SK-N-SH (cell line): ENCODE measurements at regions not wholly inside any gene's neighbourhood (a gene's known extent, or its start where the extent isn't known, plus 50 kb on each side); places are given as distances from the start of the nearest gene placed in this dataset.
A peak's percentile ranks its signal among the peaks of the same experiment; 100 is the strongest.

Source experiments
- CTCF ChIA-PET: fragments of 300-600, 350-600 bp; formaldehyde crosslinking; extraction: SDS; loops from one replicate; lab custom pipeline; 2021; lab: Yijun Ruan, JAX
- POLR2A ChIA-PET: fragments of 350-600 bp; sonication (Branson Sonifier 250); formaldehyde crosslinking; extraction: SDS; loops from one replicate; lab custom pipeline; 2020; ENCODE audit warnings: antibody characterized with exemption, inconsistent platforms; lab: Yijun Ruan, JAX
- DNase-seq: peaks from one replicate; pipeline ENCODE4 v3.0.0; 2012
- H2AFZ ChIP-seq: fragments of 200-600 bp; sonication (generic); 2 replicates; pipeline ENCODE4 v1.8.1; 2016; ENCODE audit warnings: antibody characterized with exemption, mild to moderate bottlenecking, low read depth
- H3F3A ChIP-seq: fragments of 200-600 bp; sonication (generic); replicated peaks from 2 replicates; pipeline ENCODE3; 2016; ENCODE audit warnings: antibody characterized with exemption, mild to moderate bottlenecking; ENCODE audit not compliant: insufficient read depth
- H3K27ac ChIP-seq, 2 experiments: fragments of 200-500 bp in 1 of 2; fragments of 200-600 bp in 1 of 2; sonication (Bioruptor generic) in 1 of 2; sonication (generic), shearing (Covaris generic) in 1 of 2; 2 replicates each; pipeline versions ENCODE4 v1.5.1 to v1.6.1; 2014 to 2016; ENCODE audit warnings: low read depth in 2 of 2, inconsistent platforms in 1 of 2, low read length in 1 of 2, mild to moderate bottlenecking in 1 of 2, mixed read lengths in 1 of 2
- H3K27me3 ChIP-seq: fragments of 200-600 bp; sonication (generic), shearing (Covaris generic); 2 replicates; pipeline ENCODE4 v1.6.1; 2016; ENCODE audit warnings: mixed run types; ENCODE audit not compliant: insufficient read depth
- H3K36me3 ChIP-seq, 2 experiments: fragments of 200-500 bp in 1 of 2; fragments of 200-600 bp in 1 of 2; sonication (Bioruptor generic) in 1 of 2; sonication (generic) in 1 of 2; replicated peaks in 1 of 2; 2 replicates each; pipeline versions ENCODE3 to v1.5.1; 2014 to 2016; ENCODE audit warnings: low read length in 1 of 2, mild to moderate bottlenecking in 1 of 2; ENCODE audit not compliant: insufficient read depth in 2 of 2, control insufficient read depth in 1 of 2
- H3K4me1 ChIP-seq, 2 experiments: fragments of 200-500 bp in 1 of 2; fragments of 200-600 bp in 1 of 2; sonication (Bioruptor generic) in 1 of 2; sonication (generic), shearing (Covaris generic) in 1 of 2; 2 replicates each; pipeline versions ENCODE4 v1.5.1 to v1.6.1; 2014 to 2016; ENCODE audit warnings: low read depth in 1 of 2, low read length in 1 of 2, mixed run types in 1 of 2; ENCODE audit not compliant: insufficient read depth in 2 of 2, control insufficient read depth in 1 of 2
- H3K4me2 ChIP-seq: fragments of 200-600 bp; sonication (generic), shearing (Covaris generic); 2 replicates; pipeline ENCODE4 v1.6.1; 2017; ENCODE audit warnings: mixed run types
- H3K4me3 ChIP-seq, 2 experiments: fragments of 200-500 bp in 1 of 2; fragments of 200-600 bp in 1 of 2; sonication (Bioruptor generic) in 1 of 2; sonication (generic), shearing (Covaris generic) in 1 of 2; 2 replicates each; pipeline versions ENCODE4 v1.5.1 to v1.8.1; 2014 to 2016; ENCODE audit warnings: low read depth in 2 of 2, inconsistent platforms in 1 of 2, low read length in 1 of 2, mild to moderate bottlenecking in 1 of 2, mixed read lengths in 1 of 2, moderate library complexity in 1 of 2
- H3K79me2 ChIP-seq: fragments of 200-600 bp; sonication (generic); 2 replicates; pipeline ENCODE4 v1.8.1; 2017; ENCODE audit warnings: mild to moderate bottlenecking; ENCODE audit not compliant: insufficient read depth
- H3K9ac ChIP-seq: fragments of 200-600 bp; sonication (generic); 2 replicates; pipeline ENCODE4 v1.6.1; 2017; ENCODE audit warnings: mixed run types
- H3K9me2 ChIP-seq: fragments of 200-600 bp; sonication (generic); 2 replicates; pipeline ENCODE4 v1.6.1; 2017; ENCODE audit warnings: mixed run types
- H3K9me3 ChIP-seq: fragments of 200-600 bp; sonication (generic); 2 replicates; pipeline ENCODE4 v1.6.1; 2017; ENCODE audit warnings: mixed run types, mild to moderate bottlenecking, moderate library complexity
- H4K20me1 ChIP-seq: fragments of 200-600 bp; sonication (generic); 2 replicates; pipeline ENCODE4 v1.6.1; 2017; ENCODE audit warnings: mild to moderate bottlenecking, mixed run types; ENCODE audit not compliant: insufficient read depth
- CTCF ChIP-seq: fragments of 200-600 bp; sonication (generic); IDR thresholded peaks from 2 replicates; pipeline ENCODE4 v1.6.1; 2017; ENCODE audit warnings: antibody characterized with exemption, mild to moderate bottlenecking, moderate library complexity
- ELF1 ChIP-seq: IDR thresholded peaks from 2 replicates; pipeline ENCODE4 v1.4.0; 2012
- EZH2phosphoT487 ChIP-seq: fragments of 200-600 bp; sonication (generic); IDR thresholded peaks from 2 replicates; pipeline ENCODE4 v1.6.1; 2017; ENCODE audit warnings: low read depth, mixed run types, mild to moderate bottlenecking, antibody characterized with exemption, moderate library complexity, borderline replicate concordance
- FOSL2 ChIP-seq: IDR thresholded peaks from 2 replicates; pipeline ENCODE4 v1.4.0; 2012; ENCODE audit warnings: low read depth, mild to moderate bottlenecking, moderate library complexity, borderline replicate concordance
- FOXJ3 ChIP-seq: sonication (generic); formaldehyde crosslinking; IDR thresholded peaks from 2 replicates; pipeline ENCODE4 v1.5.1; 2020; ENCODE audit warnings: mild to moderate bottlenecking, missing genetic modification reagents
- GABPA ChIP-seq: IDR thresholded peaks from 2 replicates; pipeline ENCODE4 v1.4.0; 2012; ENCODE audit warnings: low read depth, mild to moderate bottlenecking
- MXI1 ChIP-seq: IDR thresholded peaks from 2 replicates; pipeline ENCODE4 v1.6.1; 2012; ENCODE audit warnings: mild to moderate bottlenecking, low read depth, low read length, improper control_type of control experiment
- NFIC ChIP-seq: IDR thresholded peaks from 2 replicates; pipeline ENCODE4 v1.4.0; 2012; ENCODE audit warnings: borderline replicate concordance
- PBX3 ChIP-seq: IDR thresholded peaks from 2 replicates; pipeline ENCODE4; 2012
- RCOR1 ChIP-seq: fragments of 150-350 bp; IDR thresholded peaks from 2 replicates; pipeline ENCODE4 v1.6.1; 2017; ENCODE audit warnings: antibody characterized with exemption, low read length
- REST ChIP-seq: IDR thresholded peaks from 2 replicates; pipeline ENCODE4 v1.6.1; 2012; ENCODE audit warnings: mild to moderate bottlenecking, low read depth, low read length, moderate library complexity
- SIN3A ChIP-seq: IDR thresholded peaks from 2 replicates; pipeline ENCODE4 v1.6.1; 2012; ENCODE audit warnings: low read depth, mild to moderate bottlenecking, low read length, moderate library complexity, borderline replicate concordance
- SMC3 ChIP-seq: IDR thresholded peaks from 2 replicates; pipeline ENCODE4 v1.6.1; 2012; ENCODE audit warnings: low read depth, low read length, improper control_type of control experiment
- TAF1 ChIP-seq: IDR thresholded peaks from 2 replicates; pipeline ENCODE4 v1.6.1; 2012; ENCODE audit warnings: low read depth, mild to moderate bottlenecking, low read length, moderate library complexity, borderline replicate concordance
- TEAD4 ChIP-seq: IDR thresholded peaks from 2 replicates; pipeline ENCODE4 v1.4.0; 2012; ENCODE audit warnings: mild to moderate bottlenecking, borderline replicate concordance; ENCODE audit not compliant: insufficient read depth
- USF1 ChIP-seq: IDR thresholded peaks from 2 replicates; pipeline ENCODE4 v1.4.0; 2012; ENCODE audit warnings: low read depth, borderline replicate concordance
- YY1 ChIP-seq: IDR thresholded peaks from 2 replicates; pipeline ENCODE4 v1.4.0; 2012; ENCODE audit warnings: low read depth, mild to moderate bottlenecking
- ZBTB33 ChIP-seq: IDR thresholded peaks from 2 replicates; pipeline ENCODE4 v1.4.0; 2012; ENCODE audit warnings: low read depth, borderline replicate concordance
- WGBS: methylation state at CpG from one replicate; pipeline ENCODE4 v1.1.6; 2017; ENCODE audit warnings: low lambda C conversion rate; 5-methylcytosine and 5-hydroxymethylcytosine counted together
- TF ChIP-seq, protein P1 (sequence below): IDR thresholded peaks from 2 replicates; pipeline ENCODE4 v1.4.0; 2012; ENCODE audit warnings: low read depth

DNA sequence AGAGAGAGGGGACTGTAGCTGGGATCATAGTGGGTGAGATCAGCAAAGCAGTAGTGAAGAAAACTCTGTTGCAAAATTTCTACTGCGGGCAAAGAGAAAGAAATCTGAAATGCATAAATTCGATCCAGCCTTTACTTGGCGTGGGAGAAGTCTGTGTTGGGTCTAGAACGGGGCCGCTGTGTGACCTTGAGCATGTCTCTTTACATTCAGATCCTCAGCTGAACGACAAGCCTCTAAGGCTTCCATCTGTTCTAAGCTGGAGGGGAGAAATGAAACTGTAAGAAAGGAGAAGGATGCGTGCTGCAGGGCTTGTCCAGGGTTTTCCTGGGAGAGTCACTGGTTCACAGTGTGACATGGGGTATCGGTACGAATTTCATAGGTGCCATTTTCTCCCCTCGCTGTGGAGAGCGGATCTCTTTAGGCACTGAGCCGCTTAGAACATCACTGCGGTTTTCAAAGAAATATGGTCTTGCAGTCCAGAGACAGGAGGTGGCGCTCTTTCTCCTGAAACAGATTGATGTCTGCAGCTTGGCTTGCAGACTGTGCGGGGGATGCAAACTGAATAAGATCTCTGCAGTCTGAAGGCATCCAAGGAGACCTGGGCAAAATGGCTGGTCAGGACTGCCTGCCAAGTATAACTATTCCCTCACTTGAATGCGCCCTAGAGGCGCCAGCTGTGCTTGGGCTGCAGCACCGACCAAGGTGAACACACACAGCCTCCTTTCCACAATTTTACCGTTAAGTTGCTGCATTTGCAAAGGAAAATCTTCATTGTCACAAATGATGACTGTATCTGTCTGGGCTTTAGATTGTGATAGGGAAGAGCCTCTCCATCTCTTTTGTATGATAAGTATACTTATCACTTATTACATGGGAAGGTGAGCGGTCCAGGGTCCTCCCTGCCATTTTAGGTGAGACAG, 104.1 kb downstream of the XCL2 start (continued):
- TF ChIP-seq REST (no peak), NFIC (peak; percentile 55), MXI1 (no peak)
- TF ChIP-seq, protein P1, sequence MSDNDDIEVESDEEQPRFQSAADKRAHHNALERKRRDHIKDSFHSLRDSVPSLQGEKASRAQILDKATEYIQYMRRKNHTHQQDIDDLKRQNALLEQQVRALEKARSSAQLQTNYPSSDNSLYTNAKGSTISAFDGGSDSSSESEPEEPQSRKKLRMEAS, result no peak

DNA sequence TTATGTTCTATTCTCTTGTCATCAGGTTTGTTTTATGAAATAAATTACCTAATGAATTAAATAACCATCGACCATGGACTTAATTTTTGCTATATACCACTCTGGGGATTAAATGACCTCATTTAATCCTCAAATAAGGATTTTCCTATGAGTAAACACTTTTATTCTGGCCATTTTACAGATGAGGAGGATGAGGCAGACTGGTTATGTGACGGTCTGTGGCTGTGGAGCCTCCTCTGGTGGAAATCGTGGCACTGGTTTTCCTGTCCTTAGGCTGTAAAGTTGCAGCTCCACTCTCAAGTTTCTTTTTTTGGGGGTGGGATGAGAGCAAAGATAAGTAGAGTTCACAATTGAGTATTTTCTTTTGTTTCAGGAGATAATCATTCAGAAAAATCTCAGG, 105.2 kb downstream of the XCL2 start:
- Histone ChIP-seq H3K4me3 (no peak overlapping the region), H3K27me3 (no peaks in the 10 kb centered on the region), H3K9me3 (no peaks in the 10 kb centered on the region), H2AFZ (peak overlapping the region; percentile 76; the same call in 1 of the 2 replicates), H3K4me1 (peaks cover 0 to 11% of the 10 kb centered on the region in 2 experiments; a peak in 2 of 4 replicates), H3K4me2 (no peak overlapping the region), H3K36me3 (no peaks in the 10 kb centered on the region), H3K9me2 (no peaks in the 10 kb centered on the region), H3F3A (no peaks in the 10 kb centered on the region), H3K9ac (no peak overlapping the region), H3K79me2 (no peaks in the 10 kb centered on the region), H4K20me1 (no peaks in the 10 kb centered on the region), H3K27ac (peak overlapping the region in 1 of 2 experiments; percentile 84; a peak in 1 of 4 replicates)
- DNase-seq, result no peak
- POLR2A ChIA-PET, result no interaction called here
- 49% methylated on average over 3 of the region's 3 CpGs for WGBS
- CTCF ChIA-PET, result interaction anchor here (0.8 to 8.9 kb wide), 18 partner anchors 11 to 910 kb away, joined by 3 to 70 read pairs (median 10); no protein-coding TSS in a partner anchor
- TF ChIP-seq ELF1, result no peak
- no peak for TF ChIP-seq GABPA
- no peak for TF ChIP-seq TAF1
- no peak for TF ChIP-seq EZH2phosphoT487
- TF ChIP-seq FOSL2, result no peak
- TF ChIP-seq, protein P1, result no peak
- no peak for TF ChIP-seq YY1
- no peak for TF ChIP-seq SMC3
- TF ChIP-seq PBX3, result no peak
- no peak for TF ChIP-seq RCOR1
- TF ChIP-seq TEAD4, result no peak
- no peak for TF ChIP-seq FOXJ3
- TF ChIP-seq CTCF, result no peak
- TF ChIP-seq MXI1, result no peak
- TF ChIP-seq USF1, result no peak
- no peak for TF ChIP-seq SIN3A
- TF ChIP-seq ZBTB33, result no peak
